Stimulated activated CD8-positive, alpha-beta memory T cell treated with anti-CD3 and anti-CD28 coated beads, Interleukin-4, amount 100 ng/mL, for 48 hours (primary cell): ENCODE measurements at regions not wholly inside any gene's neighbourhood (a gene's known extent, or its start where the extent isn't known, plus 50 kb on each side); places are given as distances from the start of the nearest gene placed in this dataset.

ENCODE experiments used
- DNase-seq: peaks from one replicate; pipeline ENCODE4 v3.0.0-alpha.2; 2020

- DNase-seq, result no peak
Measured at GRCh38 chr20:50363479-50363878, 146.7 kb upstream of the PTPN1 start.

DNA sequence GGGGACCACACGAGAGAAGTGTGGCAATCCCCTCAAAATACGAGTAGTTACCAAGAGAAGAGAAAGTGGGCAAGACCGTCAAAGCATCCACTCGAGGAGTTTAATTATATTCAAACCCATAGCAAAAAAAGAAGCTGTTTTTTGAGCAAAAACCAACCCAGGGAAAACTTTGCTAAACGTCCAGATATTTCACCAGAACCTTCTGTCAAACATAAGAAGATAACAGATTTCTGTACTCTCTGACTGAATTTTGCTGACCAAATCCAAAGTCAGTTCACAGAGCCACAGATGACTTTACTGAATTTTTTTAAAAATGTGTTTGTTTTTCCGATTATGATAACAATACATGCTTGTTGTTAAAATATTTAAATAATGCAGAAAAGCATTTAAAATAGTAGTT lies 145.6 kb upstream of the PTPN1 start:
- DNase-seq, result no peak

DNA sequence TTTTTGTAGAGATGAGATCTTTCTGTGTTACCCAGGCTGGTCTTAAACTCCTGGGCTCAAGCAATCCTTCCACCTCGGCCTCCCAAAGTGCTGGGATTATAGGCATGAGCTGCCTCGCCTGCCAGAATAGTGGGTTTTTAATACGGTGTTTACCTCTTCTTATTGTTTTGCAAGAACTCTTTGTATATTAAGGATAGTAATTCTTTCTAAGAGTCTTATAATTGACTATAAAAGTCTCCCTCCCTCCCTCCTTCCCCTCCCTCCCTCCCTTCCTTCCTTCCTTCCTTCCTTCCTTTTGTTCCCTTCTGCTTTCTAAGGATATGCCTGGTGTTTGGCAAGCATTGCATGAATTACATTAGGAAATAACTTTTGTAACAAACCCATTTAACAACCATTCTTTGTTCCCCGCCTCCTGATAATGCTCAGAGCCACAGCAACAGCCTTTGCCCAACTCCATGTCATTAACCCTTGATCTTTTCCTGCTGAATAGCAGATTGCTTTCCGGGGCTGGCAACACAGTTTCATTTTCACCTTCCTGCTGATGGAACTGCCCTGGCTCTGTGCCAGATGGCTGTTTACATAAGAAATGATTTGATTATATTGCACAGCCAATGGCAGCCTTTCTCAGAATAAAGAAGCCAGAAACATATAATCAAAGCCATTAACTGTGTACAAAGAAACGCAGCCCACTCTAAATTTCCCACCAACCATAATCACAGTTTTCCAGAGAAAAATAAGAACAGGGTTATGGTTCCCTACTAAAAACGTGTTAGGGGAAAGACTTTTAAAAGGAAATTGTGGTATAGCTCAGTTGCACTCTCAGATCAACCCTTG lies 143.7 kb upstream of the PTPN1 start:
- DNase-seq, result no peak

DNA sequence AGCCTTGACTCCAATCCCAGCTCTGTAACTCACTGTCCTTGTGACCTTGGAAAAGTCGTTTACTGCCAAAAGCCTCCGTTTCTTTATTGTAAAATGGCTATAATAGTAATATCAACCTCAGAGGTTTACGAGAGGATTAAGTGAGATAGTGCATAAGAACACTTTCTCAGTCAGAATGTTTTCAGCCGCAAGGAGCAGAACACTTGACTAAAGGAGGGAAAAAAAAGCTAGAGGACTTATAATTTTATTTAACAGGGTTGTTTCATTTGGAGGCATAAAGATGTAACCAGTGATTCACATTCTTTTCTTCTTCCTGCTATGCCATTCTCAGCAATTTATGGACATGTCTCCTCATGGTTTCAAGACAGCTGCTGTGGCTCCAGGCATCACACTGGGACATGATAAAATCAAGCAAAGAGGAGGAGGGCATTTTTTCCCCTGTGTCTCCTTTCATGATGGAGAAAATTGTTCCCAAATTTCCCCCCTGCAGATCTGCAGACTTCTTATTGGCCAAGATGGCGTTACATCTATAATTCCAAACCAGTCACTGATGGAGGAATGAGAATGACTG lies 143.0 kb upstream of the PTPN1 start:
- no peak for DNase-seq

DNA sequence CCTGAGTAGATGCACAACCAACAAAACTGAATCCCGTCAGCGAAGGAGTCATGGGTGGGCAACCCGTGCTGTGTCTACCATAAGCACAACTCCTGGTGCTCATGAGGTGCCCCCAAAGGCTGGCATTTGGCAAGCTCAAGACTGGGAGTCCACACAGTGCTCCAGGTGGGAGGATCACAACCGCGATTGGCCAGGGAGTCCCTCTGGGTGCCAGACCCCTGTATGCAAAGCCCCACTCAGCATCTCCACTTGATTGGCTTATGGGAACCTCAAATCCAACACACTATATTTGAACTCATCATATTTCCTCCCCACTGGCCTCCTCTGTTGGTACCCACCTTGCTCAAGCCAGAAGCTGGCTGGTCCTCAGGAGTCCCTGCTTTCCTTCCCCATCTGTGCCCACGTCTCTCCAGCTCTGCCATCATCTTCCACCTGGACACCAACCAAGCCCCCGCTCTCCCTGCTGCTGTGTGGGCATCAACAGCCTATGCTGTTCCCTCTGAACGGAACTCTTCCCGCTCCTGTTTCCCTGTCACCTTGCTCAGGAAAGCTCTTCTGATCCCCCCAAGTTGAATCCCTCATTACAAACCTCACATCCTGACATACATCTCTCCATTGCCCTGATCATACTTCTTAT lies 142.3 kb upstream of the PTPN1 start:
- no peak for DNase-seq

DNA sequence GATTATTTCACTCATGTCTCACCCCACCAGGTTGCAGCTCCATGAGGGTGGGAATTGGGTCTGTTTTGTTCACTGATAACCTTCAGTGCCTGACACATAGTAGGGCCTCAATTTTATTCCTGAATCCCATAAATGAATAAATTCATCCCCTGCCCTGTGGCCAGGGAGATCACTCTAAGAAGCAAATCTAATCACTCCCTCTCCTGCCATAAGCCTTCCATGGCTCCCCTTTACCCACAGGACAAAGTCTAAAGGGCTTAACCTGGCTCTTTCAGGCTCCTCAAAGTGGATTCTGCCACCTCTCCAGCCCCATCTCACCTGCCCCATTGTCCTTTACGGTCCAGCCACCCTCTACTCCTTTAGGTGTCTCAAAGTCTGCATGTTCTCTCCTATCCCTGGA lies 141.8 kb upstream of the PTPN1 start:
- no peak for DNase-seq

DNA sequence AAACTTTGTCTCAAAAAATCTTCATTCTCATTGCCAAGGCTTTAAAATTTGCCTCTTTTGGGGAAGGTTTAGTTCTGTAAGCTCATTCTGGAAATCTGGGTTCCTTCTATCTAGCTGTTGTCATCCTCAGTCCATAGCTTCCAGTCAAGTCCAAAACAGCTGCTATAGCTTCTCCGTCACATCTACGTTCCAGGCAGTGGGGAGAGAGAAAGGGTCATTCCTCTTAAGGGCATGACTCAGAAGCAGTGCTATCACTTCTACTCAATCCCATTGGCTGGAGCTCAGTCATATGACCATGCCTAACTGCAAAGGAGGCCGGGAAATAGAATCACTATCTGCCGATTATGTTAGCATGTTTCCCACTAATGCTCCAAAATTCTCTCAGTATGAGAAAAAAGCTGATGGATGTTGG lies 141.4 kb upstream of the PTPN1 start:
- DNase-seq, result no peak

GRCh38 chr20:50369225-50370035 lies 140.8 kb upstream of the PTPN1 start:
- no peak for DNase-seq

GRCh38 chr20:50370036-50370566 lies 140.1 kb upstream of the PTPN1 start:
- no peak for DNase-seq

DNA sequence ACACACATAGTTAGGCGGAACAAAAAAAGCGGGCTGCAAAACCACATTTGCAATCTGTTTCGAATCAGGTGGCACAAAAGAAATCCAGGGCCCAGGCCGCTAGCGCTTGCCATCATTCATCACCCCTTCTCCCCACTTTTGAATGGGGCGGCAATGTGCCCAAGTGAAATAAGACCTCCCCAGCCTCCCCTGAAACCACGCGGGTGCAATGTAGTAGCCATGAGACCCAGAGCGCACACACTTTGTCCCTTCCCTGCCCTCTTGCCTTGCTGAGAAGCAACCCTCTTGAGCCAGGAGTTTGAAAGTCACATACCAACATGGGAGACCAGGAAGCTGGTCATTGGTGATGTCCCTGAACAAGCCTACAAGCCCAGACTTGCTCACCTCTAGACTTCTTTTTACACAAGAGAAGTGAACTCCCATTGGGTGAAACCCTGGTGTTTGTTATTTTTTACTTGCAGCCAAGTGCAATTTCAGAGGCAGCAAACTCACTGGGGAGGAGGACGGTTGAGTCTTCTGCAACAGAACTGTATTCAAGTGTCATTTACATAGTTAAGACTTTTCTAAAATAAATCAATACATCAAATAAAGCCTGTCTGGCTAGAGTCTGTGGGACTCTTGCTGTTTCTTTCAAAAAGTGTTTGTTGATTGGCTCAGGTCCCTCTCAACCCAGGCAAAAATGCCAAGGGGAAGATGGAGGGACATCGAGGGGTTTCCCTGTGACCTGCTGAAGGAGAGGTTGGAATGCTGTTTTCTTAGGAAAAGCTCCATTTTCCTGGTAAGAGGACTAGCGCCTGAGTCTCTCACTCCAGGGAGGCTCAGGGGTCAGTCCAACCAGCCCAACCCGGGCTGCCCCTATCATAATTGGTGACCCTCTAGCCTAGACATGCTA lies 138.1 kb upstream of the PTPN1 start:
- DNase-seq, result no peak

- DNase-seq, result no peak
Measured at GRCh38 chr20:50372770-50373088, 137.5 kb upstream of the PTPN1 start.

DNA sequence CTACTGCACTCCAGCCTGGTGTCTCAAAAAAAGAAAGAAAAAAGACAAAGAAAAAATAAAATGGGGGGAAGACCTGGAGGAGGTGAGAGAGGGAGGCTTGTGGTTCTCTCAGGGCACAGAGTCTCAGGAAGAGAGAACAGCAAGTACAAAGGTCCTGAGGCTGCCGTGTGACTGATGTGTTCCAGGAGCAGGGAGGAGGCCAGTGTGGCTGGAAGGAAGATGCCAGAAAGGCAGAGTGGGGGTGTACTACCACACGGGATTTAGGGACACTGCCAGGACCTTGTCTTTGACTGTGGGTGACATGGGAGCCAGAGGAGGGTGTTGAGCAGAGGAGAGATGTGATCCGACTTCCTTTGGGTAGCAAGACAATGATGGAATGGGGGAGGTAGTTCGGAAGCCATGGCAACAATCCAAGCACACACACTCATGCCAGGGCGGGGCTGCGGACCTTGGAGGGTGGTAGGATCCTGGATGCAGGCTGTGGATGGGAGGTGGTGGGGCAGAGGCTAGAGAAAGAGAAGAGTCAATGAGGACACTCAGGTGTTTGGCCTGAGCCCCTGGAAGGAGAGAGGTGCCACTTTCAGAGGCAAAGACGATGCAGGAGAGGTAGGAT lies 136.4 kb upstream of the PTPN1 start:
- DNase-seq, result no peak

DNA sequence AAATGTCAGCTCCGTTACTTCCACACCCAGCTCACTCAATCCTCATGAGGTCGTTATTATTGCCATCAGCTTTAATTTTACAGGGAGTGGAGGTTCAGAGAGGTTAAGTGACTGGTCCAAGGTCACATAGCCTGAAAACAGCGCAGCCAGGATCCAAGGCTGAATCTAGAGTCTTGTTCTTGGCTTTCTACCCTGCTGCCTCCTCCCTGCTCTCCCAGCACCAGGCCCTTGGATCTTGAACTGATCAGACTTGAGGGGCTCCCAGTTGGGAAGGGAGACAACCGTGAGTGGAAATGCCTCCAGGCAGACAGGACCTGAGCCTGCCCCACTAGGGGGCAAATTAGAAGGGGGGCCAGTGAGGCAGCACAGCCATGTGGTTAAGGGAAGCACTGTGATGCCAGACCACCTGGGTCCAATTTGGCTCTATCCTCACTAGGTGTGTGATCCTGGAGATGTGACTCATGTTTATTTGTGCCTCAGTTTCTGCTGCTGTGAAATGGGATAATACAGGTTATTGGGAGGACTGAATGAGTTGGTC lies 135.6 kb upstream of the PTPN1 start:
- no peak for DNase-seq

- DNase-seq, result no peak
Measured at GRCh38 chr20:50376179-50376887, 133.8 kb upstream of the PTPN1 start.

DNA sequence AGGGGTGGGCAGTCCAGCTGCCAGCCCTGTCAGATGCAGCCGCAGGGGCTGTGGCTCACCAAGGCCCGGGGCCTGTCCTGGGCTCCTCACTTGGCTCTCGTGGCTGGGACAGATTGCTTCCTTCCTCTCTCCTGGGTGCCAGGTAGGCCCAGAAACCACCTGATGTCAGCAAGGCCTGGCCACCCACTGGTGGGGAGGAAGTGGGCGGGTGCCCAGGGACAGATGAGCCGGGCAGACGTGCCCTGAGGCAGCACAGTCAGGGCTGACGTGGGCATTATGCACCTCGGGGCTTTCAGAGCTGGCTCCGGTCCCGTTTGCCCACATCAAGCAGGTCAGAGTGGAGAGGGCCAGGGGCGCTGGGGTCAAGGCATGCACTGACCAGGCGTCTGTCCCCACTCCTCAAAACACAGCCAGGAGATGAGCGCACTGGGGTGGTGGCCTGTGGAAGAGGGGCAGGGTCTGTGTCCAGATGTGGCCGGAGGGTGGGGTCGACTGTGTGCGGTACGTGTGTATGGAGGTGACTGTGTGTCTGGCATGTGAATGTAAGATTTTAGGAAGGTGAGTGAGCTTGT lies 133.2 kb upstream of the PTPN1 start:
- DNase-seq, result no peak

DNA sequence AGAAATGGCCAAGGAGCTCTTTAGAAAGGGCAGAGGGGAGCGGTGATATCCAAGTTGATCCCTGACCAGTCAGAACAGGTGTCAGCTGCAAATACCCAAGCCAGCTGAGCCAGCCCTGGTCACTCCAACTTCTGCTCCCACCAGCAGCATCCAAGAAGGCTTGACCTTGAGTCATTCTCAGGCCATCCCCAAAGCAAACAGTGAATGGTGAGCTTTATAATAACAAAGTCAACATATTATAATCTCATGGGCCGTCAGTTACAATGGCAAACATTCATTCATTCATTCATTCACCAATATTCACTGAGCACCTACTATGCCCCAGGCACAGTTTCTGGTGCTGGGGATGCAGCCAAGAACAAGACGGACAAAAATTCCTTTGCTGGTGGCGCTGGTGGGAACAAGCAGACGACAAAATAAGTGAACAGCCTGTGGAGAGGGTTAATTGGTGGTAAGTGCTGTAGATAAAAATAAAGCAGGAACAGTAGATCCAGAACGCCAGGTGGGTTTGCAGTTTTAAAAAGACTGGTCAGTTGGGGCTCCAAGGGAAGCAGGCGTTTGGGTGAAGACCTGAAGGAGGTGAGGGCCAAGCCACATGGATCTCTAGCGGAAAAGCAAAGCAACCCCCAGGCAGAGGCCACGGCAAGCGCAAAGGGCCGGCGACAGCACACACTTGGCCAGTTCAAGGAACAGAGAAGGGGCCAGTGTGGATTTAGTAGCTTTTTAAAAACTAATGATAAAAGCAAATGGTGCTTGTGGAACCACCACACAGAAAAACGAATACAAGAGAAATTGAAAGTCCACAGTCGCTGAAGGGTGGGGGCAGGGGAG lies 131.8 kb upstream of the PTPN1 start:
- DNase-seq, result no peak

DNA sequence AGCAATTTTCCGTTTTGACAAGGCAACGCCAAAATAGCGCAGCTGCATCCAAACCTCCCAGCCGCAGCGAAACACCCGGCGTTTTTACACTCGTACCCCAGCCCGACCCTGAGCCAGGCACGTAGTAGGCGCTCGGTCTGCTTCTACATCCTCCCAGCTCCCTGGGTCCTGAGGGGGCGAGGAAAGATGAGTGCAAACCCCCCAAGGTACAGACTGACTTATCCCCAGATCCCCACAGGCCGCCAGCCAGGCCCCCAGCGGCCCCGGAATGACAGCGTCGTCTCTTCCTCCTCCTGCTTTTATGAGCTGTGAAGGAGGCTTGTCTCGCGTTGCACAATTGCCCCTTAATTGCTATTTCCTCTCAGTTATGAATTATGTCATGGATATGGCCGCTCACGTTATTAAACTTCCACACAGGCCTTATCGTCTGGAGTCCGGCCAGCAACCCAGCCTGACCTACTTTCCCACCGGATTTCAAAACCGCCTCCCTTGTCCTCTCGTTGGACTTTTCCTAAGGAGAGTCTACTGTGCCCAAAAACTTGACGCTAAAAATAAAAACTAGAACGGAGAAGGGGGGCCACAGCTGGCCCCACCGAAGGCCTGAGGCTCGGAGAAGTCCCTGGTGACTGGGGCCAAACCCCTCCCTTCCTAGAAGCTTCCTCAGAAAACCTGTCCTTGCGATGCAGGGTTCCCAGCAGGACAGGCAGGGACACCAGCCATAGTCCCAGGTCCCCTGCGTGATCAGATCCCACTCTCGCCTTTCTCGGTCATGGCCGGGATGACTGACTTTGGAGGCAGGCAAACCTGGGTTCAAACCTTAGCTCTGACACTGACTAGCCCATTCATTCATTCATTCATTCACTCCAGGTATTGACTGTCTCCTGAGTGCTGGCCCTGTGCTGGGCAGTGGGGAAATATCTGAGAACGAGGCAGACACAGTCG lies 130.9 kb upstream of the PTPN1 start:
- DNase-seq, result no peak

DNA sequence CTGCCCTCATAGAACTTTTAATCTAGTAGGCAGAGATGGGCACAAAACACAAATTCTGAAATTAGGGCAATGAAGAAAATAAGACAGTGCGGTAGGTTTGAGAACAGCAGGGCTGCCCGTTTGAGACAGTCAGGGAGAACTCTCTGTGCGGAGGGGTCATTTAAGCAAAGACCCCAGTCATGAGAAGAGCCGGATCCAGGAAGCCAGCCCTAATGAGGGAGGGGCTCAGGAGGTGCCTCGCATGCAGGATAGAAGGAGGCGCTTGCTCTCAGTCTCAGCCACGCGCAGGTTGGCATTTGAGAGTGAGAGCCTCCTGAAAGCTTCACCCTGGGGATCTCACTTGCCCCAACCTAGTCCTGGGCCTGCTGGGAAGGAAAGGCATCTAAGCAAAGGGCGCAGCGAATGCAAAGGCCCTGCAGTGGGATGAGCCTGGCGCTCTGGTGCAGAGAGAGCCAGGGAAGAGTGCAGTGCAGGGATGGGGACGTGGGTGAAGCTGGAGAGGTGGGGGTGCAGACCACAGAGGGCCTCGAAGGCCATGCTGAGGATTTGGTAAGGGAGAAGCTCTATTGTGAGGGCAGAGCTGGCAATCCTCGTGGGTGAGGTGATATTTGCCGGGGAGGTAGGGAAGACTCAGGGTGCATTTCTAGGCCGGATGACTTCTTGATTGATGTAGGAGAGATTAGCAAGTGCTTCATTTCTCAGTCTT lies 130.0 kb upstream of the PTPN1 start:
- DNase-seq, result no peak
